GM12891 (cell line): ENCODE measurements at regions not wholly inside any gene's neighbourhood (a gene's known extent, or its start where the extent isn't known, plus 50 kb on each side); places are given as distances from the start of the nearest gene placed in this dataset.

Source experiments
- PAX5 ChIP-seq: IDR thresholded peaks from 2 replicates; pipeline ENCODE4 v1.6.1; 2011; ENCODE audit warnings: low read length, moderate library complexity, mild to moderate bottlenecking; ENCODE audit not compliant: insufficient read depth, severe bottlenecking
- POLR2A ChIP-seq: IDR thresholded peaks from 2 replicates; pipeline ENCODE4 v1.6.1; 2011; ENCODE audit warnings: low read depth, low read length, control low read depth
- POLR2AphosphoS5 ChIP-seq: IDR thresholded peaks from 2 replicates; pipeline ENCODE4 v1.6.1; 2011; ENCODE audit warnings: low read depth, low read length, control low read depth
- POU2F2 ChIP-seq: IDR thresholded peaks from 2 replicates; pipeline ENCODE4 v1.6.1; 2011; ENCODE audit warnings: low read depth, mild to moderate bottlenecking, control low read depth, low read length, moderate library complexity
- SPI1 ChIP-seq: IDR thresholded peaks from 2 replicates; pipeline ENCODE4 v1.6.1; 2011; ENCODE audit warnings: low read depth, low read length, control low read depth
- TAF1 ChIP-seq: IDR thresholded peaks from 2 replicates; pipeline ENCODE4 v1.6.1; 2011; ENCODE audit warnings: low read depth, low read length, control low read depth

DNA sequence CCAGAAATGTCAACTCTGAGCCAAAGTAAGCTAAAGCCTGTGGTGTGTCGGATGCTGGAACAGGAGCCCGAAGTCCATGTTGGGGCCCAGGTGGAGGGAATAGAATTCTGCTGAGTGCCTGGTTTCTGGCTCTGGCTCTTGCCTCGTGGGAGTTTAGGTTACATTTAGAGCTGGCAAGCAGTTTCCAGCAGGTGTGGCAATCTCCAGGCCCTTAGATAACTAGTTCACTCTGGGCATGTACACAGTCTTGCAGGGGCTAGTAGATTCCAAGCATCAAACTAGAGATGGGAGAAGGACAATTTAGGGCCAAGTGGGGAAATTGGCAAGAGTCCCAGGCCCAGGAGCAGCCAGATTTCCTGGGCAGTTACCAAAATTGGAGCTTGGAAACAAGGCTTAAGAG lies 56.3 kb upstream of the STOX2 start:
- no peak for TF ChIP-seq POLR2AphosphoS5
- TF ChIP-seq POLR2A: no peak
- no peak for TF ChIP-seq PAX5
- TF ChIP-seq TAF1: no peak
- TF ChIP-seq SPI1: no peak
- no peak for TF ChIP-seq POU2F2
